ENCODE measurements at regions not wholly inside any gene's neighbourhood (a gene's known extent, or its start where the extent isn't known, plus 50 kb on each side); places are given as distances from the start of the nearest gene placed in this dataset.
"Not testable (repeated sequence)": the region's sequence is repeated elsewhere in the genome, so short reads cannot be mapped to it uniquely, and the experiment has no call there.

DNA sequence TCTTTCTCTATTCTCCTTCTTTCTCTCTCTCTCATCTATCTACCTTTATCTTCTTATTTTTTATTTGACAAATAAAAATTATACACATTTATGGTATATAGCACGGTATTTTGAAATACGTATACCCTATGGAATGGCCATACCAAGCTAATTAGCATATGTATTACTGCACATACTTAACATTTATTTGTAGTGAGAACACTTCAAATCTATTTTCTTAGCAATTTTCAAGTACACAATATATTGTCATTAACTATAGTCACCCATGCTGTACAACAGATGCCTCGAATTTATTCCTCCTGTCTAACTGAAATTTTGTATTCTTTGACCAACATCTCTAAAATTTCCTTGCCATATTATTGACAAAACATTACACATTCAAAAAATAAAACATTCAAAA, 447.1 kb downstream of the MIAT start:
- DNase-seq, result no peak

DNA sequence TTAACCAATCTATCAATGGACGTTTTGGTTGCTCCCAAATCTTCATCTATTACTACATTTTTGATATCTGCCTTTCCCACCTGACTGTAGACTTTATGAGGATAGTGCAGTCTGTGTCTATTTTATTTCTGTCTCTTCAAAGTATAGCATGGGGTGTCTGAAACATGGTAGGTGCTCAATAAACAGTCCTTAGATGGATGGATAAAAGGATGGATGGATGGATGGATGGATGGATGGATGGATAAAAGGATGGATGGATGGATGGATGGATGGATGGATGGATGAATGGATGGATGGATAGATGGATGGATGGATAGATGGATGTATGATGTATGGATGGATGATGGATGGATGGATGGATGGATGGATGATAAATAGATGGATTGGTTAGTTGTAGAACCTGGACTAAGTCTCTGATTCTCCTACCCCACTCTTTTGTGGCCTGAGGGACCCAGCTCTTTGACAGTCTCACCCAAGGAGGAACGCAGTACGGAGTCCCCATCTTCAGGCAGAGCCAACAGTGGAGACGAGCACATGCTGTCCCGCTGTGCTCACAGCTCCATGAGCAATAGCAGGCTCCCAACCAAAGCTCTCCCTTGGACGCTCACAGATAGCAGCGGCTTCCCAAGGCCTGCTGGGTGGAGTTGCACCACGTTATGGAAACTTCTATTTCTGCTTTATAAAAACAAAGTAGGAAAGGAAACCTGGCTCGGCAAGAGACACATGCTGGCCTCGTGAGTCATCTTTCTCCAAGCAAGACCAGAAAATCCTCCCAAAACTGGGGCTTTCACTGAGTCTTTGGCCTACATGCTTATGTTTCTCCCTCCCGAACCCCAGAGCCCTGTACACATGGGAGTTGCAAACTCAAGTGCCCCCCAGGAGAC, 448.0 kb downstream of the MIAT start:
- no peak for DNase-seq

DNA sequence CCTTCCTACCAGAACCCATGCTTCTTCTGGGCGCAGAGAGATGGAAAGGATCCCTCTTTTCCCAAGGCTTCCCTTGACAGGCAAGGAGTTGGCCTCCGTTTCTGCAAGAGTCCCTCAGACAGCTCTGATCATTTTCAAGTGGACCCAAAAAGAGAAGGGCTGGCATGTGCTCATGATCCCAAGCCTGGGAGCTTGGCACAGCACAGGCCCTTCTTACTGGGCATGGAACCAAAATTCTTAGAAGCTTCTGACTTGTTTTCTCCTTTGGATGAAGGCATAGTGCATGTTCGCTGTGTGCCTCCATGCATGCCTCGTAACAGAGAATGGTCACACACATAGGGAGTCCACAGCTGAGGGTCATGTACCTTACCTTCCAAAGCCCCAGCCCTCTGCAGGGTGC, 449.6 kb downstream of the MIAT start:
- DNase-seq, result no peak

DNA sequence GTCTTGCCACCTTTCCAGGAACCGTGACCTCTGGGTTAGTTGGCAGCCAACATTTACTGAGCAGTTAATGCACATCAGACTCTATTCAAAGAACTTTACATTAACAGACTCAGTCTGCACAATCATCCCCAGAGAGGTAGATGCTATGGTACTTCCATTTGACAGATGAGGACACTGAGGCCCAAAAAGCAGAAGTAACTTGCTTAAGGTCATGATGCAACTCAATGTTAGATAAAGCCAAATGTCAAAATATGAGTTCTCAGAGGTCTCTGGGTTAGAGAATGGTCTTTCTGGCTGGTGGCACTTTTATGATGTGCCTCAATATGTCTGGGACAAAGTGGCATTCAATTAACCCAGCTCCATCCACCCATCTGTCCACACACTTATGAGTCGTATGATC, 450.0 kb downstream of the MIAT start:
- DNase-seq, result no peak

DNA sequence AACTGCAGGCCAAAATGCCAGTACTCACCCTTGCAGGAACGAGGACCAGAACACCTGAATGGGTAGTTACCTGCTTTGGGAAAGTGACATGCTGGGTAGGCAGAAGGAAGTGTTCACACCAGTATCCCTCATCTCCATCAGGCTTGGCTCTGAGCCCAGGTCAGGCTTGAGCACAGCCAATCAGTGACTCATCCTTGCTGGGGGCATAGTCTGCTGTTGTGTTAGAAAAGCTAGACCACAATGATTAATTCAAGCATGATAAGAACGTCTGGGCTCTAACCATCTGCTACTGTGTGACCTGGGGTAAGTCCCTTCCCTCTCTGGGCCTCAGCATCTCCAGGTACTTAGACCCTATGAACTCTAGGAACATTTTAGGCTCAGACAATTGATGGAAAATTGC, 450.4 kb downstream of the MIAT start:
- no peak for DNase-seq

DNA sequence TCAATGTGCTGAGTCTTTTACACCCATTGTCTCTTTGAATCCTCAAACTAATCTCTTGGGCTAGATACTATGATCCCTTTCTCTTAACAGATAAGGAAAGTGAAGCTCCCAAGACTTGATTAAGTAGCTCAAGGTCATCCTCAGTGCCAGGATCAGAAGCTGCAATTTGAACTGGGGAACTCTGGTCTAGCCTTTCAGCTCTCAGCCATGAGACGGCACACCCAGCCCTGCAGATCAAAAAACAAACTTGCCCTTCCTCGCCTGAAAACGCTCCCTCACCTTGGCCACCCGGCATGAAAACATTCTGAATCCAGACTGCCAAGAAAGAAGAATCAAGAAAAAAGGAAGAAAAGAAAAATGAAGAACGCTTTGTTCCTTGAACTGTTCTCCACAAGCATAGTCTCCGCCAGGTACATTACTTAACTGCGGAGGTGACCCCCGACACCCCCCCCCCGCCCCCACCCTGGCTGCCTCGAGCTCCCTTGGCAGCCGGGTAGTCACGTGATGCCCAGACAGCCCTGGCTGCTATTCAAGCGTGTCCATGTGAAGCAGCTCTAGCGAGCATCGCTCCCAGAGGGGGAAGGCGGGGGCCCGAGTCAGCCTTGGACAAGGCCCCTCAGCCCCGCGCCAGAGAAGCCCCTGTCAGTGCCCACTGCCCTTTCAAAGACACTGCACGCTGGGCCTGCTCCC, 451.2 kb downstream of the MIAT start:
- DNase-seq, result no peak

DNA sequence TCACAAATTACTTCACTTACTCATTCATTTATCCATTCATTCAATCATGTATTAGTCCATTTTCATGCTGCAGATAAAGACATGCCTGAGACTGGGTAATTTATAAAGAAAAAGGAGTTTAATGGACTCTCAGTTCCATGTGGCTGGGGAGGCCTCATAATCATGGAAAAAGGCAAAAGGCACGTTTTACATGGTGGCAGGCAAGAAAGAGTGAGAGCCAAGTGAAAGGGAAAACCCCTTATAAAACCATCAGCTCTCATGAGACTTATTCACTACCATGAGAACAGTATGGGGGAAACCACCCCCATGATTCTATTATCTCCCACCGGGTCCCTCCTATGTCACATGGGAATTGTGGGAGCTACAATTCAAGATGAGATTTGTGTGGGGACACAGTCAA, 452.0 kb downstream of the MIAT start:
- not testable (repeated sequence) for DNase-seq

DNA sequence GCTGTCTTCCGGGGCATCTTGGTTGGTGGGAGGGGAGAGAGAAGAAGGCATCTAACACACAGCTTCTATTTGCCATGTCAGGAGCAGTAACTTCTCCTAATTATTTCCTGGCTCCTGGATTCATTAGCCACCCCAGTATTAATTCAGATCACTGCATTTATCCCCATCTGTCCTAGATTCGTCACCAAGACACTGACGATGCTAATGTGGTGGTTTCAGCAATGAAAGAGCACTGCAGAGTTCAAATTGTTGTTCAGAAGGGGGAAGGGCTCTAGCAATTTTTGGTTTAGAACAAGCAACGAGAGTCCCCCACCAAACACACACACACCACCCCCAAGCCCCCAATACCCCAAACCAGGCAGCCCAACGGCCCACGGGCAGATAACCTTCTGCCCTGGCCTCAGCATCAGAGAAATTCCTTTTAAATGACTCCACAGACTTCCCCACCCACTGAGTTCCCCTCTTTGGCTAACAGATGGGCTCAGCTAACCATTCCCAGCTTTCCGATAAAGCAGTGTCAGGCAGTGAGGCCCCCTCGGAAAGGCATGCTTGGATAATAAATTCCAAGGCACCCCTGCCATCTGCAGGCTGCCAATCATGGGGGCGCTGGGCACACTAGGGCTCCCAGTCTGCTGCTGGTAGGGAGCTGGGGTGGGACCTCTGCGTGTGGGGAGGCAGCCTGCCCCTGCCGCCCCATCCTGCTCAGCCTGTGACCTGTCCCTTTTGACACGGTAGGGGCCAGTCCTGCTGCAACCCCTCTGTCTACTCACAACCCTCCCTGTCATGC, 453.5 kb downstream of the MIAT start:
- DNase-seq, result no peak

DNA sequence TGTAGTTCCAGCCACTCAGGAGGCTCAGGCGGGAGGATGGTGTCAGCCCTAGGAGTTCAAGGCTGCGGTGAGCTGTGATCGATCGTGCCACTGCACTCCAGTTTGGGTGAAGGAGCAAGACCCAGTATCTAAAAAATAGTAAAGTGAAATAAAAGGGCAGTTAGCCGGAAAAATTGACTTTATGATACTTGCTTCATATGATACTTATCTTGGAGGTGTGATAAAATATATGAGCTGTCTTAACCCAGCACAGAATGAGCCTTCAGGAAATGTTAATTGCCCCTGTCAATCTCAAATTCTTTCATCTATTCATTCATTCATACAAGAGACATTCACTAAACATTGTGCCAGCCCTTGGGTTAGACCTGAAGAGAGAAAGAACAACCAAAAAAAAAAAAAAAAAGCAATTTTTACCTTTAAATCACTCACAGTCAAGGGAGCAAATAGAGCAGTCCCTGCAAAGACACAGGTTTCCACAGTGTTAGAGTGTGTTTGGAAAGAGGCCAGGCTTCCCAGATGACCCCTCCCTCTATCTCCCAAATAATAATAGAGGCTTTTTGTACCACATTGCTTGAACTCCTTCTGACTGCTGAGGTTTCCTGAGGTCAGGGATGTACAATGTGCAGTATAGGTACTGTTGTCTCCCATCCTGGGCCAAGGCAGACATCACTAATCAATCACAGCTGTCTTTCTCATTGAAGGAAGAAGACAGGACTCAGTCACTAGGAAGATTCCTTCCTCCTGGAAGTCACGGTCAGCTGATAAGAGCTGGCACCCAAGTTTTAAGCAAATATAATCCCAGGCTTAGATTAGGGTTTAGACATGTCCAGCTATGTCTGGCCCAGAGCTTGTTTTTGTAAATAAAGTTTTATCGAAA, 454.6 kb downstream of the MIAT start:
- DNase-seq, result no peak

DNA sequence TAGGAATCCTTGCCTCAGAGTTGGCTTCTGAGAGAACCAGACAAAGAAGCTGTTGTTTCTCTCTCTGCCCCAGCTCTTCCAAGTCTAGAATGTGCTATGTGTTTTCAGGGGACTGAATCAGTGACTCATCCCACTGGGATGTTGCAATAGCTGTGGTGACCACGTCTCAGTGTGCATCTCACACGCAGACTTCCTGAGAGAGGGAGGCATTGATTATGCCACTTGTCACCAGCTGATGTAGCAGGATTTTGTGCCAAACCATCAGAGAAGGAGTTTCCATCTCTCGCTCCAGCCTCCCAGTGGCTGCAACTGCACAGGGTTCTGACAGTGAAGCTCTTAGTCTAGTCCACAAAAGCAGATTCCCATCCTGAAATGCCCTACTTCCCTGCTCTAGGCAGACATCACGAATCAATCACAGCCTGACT, 455.8 kb downstream of the MIAT start:
- DNase-seq, result no peak

DNA sequence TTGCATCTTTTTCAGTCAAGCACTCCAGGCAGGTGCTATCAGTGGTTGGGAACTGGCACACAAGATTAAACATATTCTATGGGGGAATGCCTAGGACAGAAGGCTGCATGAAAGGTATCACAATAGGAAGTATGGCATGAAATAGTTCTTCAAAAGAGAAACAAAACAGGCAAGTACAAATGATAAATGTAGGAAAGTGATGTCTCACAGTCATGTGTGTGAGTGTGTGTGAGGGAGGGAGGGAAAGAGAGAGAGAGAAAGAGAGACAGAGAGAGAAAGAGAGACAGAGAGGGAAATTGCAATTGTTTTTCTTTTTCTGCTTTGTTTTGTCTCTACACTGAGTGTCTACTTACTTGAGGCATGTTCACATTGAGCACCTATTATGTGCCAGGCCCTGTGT, 456.3 kb downstream of the MIAT start:
- DNase-seq, result no peak

DNA sequence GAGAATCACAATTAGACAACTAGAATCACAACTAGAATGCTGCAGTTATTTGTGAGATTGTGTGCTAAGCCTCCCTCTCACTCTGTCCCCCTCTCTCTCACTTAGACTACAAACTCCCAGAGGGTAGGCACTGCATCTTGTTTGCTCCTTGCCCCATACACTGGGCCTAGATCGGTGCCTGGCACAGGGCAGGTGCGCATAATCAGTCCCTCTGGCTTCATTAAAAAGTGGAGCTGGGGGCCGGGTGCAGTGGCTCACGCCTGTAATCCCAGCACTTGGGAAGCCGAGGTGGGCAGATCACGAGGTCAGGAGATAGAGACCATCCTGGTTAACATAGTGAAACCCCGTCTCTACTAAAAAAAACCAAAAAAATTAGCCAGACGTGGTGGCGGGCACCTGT, 456.8 kb downstream of the MIAT start:
- DNase-seq, result no peak

DNA sequence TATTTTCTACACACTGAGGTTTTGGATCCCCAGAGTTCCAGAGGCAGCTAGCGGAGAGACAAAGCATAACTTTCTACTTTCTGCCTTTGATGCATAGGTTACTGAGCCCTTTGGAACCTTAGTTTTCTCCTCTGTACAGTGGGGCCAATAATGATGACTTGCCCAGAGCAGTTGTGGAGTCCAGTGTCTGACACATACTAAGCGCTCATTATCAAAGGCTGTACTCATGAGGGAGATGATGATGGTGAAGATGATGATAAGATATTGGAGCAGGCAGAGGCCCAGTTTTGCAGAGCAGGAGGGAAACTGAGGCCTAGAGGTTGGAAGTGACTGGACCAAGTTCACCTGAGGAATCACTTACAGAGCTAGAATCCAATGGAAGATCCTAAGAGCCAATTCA, 458.0 kb downstream of the MIAT start:
- DNase-seq, result no peak

DNA sequence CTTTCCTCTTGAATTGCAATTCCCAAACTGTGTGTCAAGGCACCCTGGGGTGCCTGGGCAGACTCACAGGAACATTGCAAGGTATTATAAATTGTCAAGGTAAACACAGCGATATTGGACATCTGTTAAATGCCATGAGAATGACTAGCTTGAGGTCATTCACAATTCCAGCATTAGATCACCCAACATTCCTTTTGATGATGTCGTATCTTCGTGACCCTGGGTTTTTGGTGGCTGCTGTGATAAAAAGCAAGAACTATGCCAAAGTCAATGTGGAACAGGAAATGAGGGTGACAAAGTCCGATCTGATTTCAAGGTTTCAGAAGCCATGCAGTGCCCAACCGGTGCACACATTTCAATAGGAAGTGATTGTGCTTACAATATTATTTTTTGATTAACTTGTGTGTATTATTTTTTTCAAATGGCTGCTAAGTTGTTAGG, 458.4 kb downstream of the MIAT start:
- no peak for DNase-seq

DNA sequence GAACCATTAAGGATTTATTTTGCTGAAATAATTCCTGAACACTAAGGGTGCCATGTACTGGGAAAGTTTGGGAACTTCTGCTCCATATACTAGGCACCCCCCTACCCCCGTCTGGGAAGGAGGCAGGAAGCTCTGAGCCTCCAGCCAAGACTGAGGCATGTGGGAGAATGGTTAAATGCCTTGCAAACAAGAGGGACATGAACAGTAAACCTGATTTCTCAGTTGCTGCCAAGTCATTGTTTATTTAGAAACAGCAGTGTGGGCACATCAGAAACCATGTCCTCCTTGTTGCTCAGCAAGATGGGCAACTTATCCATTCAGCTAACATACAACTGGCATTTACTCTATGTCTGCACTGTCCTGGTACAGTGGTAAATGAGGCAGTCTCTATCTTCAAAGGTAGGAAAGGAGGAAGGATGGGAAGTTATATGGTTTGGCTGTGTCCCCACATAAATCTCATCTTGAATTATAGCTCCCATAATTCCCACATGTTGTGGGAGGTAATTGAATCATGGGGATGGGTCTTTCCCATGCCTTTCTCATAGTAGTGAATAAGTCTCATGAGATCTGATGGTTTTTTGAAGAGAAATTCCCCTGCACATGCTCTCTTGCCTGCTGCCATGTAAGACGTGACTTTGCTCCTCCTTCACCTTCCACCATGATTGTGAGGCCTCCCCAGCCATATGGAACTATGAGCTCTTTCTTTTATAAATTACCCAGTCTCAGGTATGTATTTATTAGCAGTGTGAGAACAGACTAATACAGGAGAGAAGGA, 459.1 kb downstream of the MIAT start:
- no peak for DNase-seq

DNA sequence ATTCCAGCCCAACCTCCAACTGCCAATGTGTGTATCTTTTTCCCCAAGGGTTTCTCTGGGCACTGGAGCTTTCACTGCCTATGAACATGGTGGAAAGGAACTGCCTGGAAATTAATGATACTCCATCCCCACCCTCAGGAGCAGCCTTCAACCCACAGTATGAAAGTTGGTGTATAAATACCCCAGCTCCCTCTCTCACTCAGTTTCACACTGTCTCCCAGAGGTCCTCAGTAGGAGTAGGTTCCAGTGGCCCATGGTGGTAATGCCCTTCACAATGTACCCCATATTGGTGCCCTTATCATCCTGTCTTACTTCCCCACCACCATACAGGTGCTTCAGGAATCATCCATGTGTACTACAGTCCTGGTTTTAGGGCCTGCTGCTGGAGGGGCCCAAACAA, 462.6 kb downstream of the MIAT start:
- DNase-seq, result no peak

DNA sequence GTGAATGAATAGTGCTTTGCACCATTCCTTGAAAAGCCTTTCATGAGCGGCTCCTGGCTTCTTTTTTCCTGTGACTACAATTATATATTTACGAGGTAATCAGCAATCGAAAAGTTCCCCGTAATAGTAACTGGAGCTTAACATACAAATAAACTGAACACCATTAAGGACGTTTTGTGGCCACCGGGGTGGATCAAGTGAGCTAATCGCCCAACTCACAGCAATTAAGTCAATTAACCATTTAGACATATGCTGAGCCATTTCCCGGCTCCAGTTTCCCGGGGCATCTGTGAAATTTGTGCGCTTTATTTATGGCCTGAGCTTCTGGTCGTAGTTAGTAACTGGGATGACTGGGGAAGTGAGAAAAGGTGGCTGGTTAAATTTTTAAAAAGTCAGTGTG, 465.2 kb downstream of the MIAT start:
- DNase-seq, result no peak

DNA sequence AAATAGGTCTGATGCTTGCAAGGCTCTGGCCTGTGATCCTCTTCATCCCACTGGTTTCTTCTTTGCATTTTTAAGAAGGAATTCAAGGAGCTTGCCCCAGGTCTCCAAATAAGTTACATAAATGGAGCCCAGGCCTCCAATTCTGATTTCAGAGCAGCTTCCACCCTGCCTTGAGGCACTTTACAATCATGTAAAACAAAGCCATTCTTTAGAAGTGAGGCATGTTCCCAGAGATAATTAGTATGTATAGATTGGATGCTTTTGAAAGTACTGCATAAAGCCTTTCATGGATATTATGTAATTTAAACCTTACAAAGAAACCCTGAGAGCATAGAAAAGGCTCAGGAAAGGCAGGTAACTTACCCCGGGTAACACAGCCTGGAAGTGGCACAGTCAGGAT, 466.5 kb downstream of the MIAT start:
- DNase-seq, result no peak

DNA sequence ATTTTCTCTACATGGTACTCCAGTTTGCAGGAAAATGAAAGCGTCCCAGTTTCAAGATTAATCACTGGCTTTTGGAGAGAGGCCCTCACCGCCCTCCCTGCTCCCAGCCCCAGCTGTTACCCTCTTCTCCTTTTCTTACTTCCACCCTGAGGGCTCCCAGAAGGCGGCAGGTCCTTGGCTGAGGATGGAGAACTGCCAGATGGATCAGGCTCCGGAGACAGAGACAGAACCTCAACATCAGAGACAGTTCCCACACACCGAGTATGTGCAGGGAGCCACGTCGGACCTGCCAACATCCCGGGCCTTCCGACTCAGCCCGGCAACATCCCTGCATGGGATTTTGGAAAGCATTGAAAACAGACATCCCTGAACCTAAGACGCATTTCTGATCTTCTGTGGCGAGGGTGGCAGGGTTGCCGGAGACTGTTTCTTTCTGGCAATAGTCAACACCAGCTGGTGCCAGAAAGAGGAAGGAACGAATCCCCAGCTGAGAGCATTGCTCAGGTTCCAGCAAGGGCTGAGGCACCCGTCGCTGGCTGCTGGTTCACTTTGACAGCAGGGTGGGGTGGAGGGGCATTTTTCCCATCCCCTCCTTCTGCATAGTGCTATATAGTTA, 467.1 kb downstream of the MIAT start:
- DNase-seq, result no peak

DNA sequence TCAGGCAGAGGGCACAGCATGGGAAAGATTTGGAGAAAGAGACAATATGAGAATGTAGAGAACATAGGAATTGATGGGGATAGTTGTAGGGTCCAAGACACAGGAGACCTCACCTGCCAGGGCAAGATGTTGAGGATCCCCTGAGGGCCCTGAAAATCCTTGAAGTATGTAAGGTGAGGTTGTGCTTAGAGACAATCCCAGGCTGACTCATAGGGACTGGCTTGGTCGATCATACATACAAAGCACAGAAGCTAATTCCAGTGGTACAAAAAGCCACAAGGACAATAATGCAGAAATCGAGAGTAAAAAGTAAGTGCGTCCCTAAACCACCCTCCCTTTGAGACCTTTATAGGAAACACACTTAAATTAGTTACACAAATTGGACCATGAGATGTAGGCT, 468.2 kb downstream of the MIAT start:
- no peak for DNase-seq

DNA sequence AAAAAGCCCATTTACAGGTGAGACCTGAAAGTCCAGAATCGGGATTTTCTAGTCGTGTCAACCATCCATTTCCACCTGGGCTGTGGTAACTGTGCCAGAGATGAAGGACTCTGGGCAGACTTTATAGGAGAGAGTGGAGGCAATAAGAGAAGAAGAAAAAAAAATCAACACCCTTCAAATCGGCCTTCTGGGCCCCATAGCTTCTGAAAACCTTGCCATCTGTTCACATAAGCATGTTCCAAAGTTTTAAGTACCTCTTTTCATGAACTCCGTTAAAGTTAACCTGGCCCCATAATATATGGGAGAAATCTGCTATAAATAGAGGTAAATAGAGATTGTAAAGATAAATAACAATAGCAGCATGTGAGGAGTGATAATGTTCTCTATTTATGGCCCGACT, 470.5 kb downstream of the MIAT start:
- DNase-seq, result no peak

Data from CD4-positive, alpha-beta T cell treated with Interleukin-21 for 1 hour (primary cell).